GM10266 (cell line): ENCODE measurements at regions not wholly inside any gene's neighbourhood (a gene's known extent, or its start where the extent isn't known, plus 50 kb on each side); places are given as distances from the start of the nearest gene placed in this dataset.

Experiments
- DNase-seq: peaks from one replicate; pipeline ENCODE4 v3.0.0; 2012; ENCODE audit errors: extremely low spot score
- TF ChIP-seq, protein P1 (sequence below): IDR thresholded peaks from 2 replicates; pipeline ENCODE4 v1.5.1; 2012; ENCODE audit warnings: mild to moderate bottlenecking, low read depth; ENCODE audit not compliant: control insufficient read depth, insufficient read depth; ENCODE audit errors: missing control alignments

DNA sequence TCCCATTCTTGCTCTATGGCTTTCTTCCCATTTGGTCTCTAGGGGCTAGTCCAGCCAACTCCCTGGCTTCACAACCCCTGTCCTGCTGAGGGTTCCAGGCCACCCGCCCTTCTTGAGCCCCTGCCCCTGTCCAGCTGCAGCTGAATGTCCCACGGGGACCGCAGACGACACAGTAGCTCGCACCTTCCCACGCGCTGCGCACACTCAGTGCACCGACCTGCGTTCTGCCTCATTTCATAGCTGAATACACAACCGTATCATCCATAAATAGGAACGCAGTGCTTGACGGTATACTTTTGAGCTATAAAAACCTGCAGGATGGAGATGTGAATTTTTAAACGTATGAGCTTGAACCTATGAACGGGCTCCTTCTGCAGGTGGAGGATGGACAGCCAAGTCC, 660.4 kb upstream of the SALL3 start:
- TF ChIP-seq, protein P1, sequence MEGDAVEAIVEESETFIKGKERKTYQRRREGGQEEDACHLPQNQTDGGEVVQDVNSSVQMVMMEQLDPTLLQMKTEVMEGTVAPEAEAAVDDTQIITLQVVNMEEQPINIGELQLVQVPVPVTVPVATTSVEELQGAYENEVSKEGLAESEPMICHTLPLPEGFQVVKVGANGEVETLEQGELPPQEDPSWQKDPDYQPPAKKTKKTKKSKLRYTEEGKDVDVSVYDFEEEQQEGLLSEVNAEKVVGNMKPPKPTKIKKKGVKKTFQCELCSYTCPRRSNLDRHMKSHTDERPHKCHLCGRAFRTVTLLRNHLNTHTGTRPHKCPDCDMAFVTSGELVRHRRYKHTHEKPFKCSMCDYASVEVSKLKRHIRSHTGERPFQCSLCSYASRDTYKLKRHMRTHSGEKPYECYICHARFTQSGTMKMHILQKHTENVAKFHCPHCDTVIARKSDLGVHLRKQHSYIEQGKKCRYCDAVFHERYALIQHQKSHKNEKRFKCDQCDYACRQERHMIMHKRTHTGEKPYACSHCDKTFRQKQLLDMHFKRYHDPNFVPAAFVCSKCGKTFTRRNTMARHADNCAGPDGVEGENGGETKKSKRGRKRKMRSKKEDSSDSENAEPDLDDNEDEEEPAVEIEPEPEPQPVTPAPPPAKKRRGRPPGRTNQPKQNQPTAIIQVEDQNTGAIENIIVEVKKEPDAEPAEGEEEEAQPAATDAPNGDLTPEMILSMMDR, result no peak
- no peak for DNase-seq

DNA sequence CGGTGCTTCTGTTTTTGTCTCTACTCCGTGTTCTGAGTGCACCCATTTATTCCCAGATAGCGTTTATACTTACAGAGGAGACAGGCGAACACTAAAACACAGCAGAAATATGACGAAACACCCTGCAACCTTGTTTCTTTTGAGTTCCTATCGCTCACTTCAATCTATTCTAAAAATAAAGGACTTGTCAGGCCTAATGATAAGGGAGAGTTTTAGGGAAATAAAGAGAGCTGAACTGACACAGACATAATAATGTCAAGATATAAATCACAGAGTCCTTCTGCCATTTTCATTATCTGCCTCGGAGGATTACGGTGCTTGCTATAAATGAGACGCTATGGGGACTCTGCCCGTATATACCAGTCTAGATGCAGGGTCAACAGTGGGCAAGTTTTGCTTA, 659.7 kb upstream of the SALL3 start:
- TF ChIP-seq, protein P1, result no peak
- no peak for DNase-seq

DNA sequence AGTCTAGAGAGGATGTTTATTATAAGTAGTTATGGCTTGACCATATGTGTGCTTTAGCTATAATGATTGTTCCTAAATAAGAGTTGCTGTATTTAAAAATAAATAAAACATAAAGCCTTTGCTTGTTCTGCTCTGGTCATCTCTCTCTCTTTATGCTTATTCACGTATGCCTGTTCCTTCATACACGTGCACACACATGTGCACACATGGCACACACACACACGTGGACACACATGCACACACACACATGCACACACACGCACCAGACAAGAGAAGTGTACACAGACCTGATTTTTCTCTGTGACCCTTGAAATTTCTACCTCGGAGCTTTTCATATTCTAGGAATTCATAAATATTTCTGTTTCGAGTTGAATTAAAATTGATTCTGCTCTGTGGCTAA, 658.2 kb upstream of the SALL3 start:
- TF ChIP-seq, protein P1, result no peak
- DNase-seq, result no peak

DNA sequence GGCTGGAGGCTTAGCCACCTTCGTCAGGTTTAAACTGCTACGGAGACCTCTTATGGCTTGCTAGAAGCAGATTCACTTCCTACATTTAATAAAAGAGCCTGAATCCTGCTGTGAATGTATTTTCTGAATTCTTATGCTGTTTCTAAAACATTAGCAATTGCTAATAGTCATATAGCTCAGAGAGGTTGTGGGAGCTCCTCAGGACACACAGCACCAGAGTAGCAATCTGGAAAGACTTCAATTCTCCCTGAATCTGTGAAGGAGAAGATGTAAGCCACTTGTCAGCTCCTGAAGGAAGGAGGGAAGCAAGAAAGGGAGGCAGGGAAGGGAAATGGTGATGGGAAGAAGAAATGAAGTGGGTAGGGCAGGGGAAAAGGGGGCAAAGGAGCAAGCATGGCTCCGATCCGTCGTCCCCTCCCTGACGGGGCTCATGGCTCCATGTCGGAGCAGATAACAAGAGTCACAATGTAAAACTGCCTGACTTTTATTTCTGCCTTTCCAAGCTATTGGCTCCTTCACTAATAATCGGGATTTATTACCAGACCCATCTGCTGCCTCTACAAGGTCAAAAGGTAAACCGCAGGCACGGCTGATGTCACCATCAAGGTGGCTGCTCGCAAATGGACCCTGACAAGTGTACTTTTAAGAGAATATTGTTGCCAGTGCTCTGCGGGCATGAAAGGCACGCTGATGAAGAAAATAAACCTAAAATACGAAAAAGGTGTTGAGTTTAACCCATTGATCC, 656.0 kb upstream of the SALL3 start:
- no peak for DNase-seq
- TF ChIP-seq, protein P1, result no peak

DNA sequence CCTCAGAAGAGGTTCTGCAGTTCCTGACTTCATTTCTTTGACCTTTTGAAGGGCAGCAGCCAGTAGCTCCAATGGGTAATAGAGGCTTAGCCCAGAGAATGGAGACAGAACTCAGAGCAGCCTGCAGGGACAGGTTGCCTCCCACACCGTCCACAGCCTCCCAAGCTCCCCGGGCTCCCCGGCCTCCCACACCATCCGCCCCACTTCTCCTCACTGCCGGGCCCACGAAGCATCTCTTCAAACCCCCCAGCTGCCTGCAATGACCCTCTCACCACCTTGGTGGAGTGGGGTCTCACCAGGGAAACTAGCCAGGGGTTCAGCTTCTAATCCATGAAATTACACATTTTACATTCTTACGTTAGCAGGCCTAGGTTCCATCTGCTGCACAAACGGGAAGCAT, 652.0 kb upstream of the SALL3 start:
- DNase-seq, result no peak
- TF ChIP-seq, protein P1, result no peak

DNA sequence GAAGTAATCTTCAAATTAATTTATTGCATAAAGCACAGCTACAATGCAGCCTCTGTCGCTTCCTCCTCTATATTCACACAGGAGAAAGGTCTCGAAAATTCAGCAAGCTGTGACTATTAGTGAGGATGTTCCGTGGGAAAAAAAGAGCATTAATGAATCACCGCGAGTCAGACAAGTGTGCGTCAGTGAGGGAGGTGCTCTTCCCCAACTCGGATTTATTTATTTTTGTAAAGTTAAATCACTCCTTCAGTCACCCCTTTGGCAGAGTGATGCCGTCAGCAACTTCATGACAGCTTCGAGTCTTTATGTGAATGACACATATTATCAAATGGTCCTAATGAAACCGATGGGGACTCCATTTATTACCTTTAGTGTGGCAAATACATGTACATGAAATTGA, 648.9 kb upstream of the SALL3 start:
- TF ChIP-seq, protein P1, result no peak
- DNase-seq, result no peak

DNA sequence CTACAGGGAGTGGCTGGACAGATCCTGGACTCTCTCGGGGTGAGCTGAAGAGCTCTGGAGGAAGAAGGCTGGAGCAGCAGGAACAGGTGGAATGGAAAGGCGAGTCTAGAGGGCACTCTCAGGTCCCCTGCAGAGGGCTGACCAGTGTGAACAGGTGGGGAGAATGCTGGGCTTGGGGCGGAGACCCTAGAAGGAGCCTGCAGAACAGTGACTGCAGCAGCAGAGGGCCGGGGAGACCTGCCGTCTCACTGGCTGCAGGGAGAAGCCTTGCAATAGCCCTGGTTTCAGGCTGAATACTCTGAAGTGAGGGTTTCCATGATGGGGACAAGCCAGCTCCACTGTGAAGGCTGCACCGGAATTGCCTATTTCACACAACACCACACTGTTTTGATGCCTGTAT, 626.7 kb upstream of the SALL3 start:
- TF ChIP-seq, protein P1, result no peak
- DNase-seq, result no peak
